SK-N-SH (cell line): ENCODE measurements at regions not wholly inside any gene's neighbourhood (a gene's known extent, or its start where the extent isn't known, plus 50 kb on each side); places are given as distances from the start of the nearest gene placed in this dataset.
A peak's percentile ranks its signal among the peaks of the same experiment; 100 is the strongest.

Source experiments
- CTCF ChIA-PET: fragments of 300-600, 350-600 bp; formaldehyde crosslinking; extraction: SDS; loops from one replicate; lab custom pipeline; 2021; lab: Yijun Ruan, JAX
- POLR2A ChIA-PET: fragments of 350-600 bp; sonication (Branson Sonifier 250); formaldehyde crosslinking; extraction: SDS; loops from one replicate; lab custom pipeline; 2020; ENCODE audit warnings: antibody characterized with exemption, inconsistent platforms; lab: Yijun Ruan, JAX
- DNase-seq: peaks from one replicate; pipeline ENCODE4 v3.0.0; 2012
- H2AFZ ChIP-seq: fragments of 200-600 bp; sonication (generic); 2 replicates; pipeline ENCODE4 v1.8.1; 2016; ENCODE audit warnings: antibody characterized with exemption, mild to moderate bottlenecking, low read depth
- H3F3A ChIP-seq: fragments of 200-600 bp; sonication (generic); replicated peaks from 2 replicates; pipeline ENCODE3; 2016; ENCODE audit warnings: antibody characterized with exemption, mild to moderate bottlenecking; ENCODE audit not compliant: insufficient read depth
- H3K27ac ChIP-seq, 2 experiments: fragments of 200-500 bp in 1 of 2; fragments of 200-600 bp in 1 of 2; sonication (Bioruptor generic) in 1 of 2; sonication (generic), shearing (Covaris generic) in 1 of 2; 2 replicates each; pipeline versions ENCODE4 v1.5.1 to v1.6.1; 2014 to 2016; ENCODE audit warnings: low read depth in 2 of 2, inconsistent platforms in 1 of 2, low read length in 1 of 2, mild to moderate bottlenecking in 1 of 2, mixed read lengths in 1 of 2
- H3K27me3 ChIP-seq: fragments of 200-600 bp; sonication (generic), shearing (Covaris generic); 2 replicates; pipeline ENCODE4 v1.6.1; 2016; ENCODE audit warnings: mixed run types; ENCODE audit not compliant: insufficient read depth
- H3K36me3 ChIP-seq, 2 experiments: fragments of 200-500 bp in 1 of 2; fragments of 200-600 bp in 1 of 2; sonication (Bioruptor generic) in 1 of 2; sonication (generic) in 1 of 2; replicated peaks in 1 of 2; 2 replicates each; pipeline versions ENCODE3 to v1.5.1; 2014 to 2016; ENCODE audit warnings: low read length in 1 of 2, mild to moderate bottlenecking in 1 of 2; ENCODE audit not compliant: insufficient read depth in 2 of 2, control insufficient read depth in 1 of 2
- H3K4me1 ChIP-seq, 2 experiments: fragments of 200-500 bp in 1 of 2; fragments of 200-600 bp in 1 of 2; sonication (Bioruptor generic) in 1 of 2; sonication (generic), shearing (Covaris generic) in 1 of 2; 2 replicates each; pipeline versions ENCODE4 v1.5.1 to v1.6.1; 2014 to 2016; ENCODE audit warnings: low read depth in 1 of 2, low read length in 1 of 2, mixed run types in 1 of 2; ENCODE audit not compliant: insufficient read depth in 2 of 2, control insufficient read depth in 1 of 2
- H3K4me2 ChIP-seq: fragments of 200-600 bp; sonication (generic), shearing (Covaris generic); 2 replicates; pipeline ENCODE4 v1.6.1; 2017; ENCODE audit warnings: mixed run types
- H3K4me3 ChIP-seq, 2 experiments: fragments of 200-500 bp in 1 of 2; fragments of 200-600 bp in 1 of 2; sonication (Bioruptor generic) in 1 of 2; sonication (generic), shearing (Covaris generic) in 1 of 2; 2 replicates each; pipeline versions ENCODE4 v1.5.1 to v1.8.1; 2014 to 2016; ENCODE audit warnings: low read depth in 2 of 2, inconsistent platforms in 1 of 2, low read length in 1 of 2, mild to moderate bottlenecking in 1 of 2, mixed read lengths in 1 of 2, moderate library complexity in 1 of 2
- H3K79me2 ChIP-seq: fragments of 200-600 bp; sonication (generic); 2 replicates; pipeline ENCODE4 v1.8.1; 2017; ENCODE audit warnings: mild to moderate bottlenecking; ENCODE audit not compliant: insufficient read depth
- H3K9ac ChIP-seq: fragments of 200-600 bp; sonication (generic); 2 replicates; pipeline ENCODE4 v1.6.1; 2017; ENCODE audit warnings: mixed run types
- H3K9me2 ChIP-seq: fragments of 200-600 bp; sonication (generic); 2 replicates; pipeline ENCODE4 v1.6.1; 2017; ENCODE audit warnings: mixed run types
- H3K9me3 ChIP-seq: fragments of 200-600 bp; sonication (generic); 2 replicates; pipeline ENCODE4 v1.6.1; 2017; ENCODE audit warnings: mixed run types, mild to moderate bottlenecking, moderate library complexity
- H4K20me1 ChIP-seq: fragments of 200-600 bp; sonication (generic); 2 replicates; pipeline ENCODE4 v1.6.1; 2017; ENCODE audit warnings: mild to moderate bottlenecking, mixed run types; ENCODE audit not compliant: insufficient read depth
- CTCF ChIP-seq: fragments of 200-600 bp; sonication (generic); IDR thresholded peaks from 2 replicates; pipeline ENCODE4 v1.6.1; 2017; ENCODE audit warnings: antibody characterized with exemption, mild to moderate bottlenecking, moderate library complexity
- ELF1 ChIP-seq: IDR thresholded peaks from 2 replicates; pipeline ENCODE4 v1.4.0; 2012
- EP300 ChIP-seq, 2 experiments: IDR thresholded peaks; 2 replicates each; pipeline versions ENCODE4 v1.4.0 to v1.6.1; 2012; ENCODE audit warnings: borderline replicate concordance in 1 of 2, low read depth in 1 of 2, low read length in 1 of 2
- FOSL2 ChIP-seq: IDR thresholded peaks from 2 replicates; pipeline ENCODE4 v1.4.0; 2012; ENCODE audit warnings: low read depth, mild to moderate bottlenecking, moderate library complexity, borderline replicate concordance
- GABPA ChIP-seq: IDR thresholded peaks from 2 replicates; pipeline ENCODE4 v1.4.0; 2012; ENCODE audit warnings: low read depth, mild to moderate bottlenecking
- JUND ChIP-seq: IDR thresholded peaks from 2 replicates; pipeline ENCODE4 v1.4.0; 2012
- NFIC ChIP-seq: IDR thresholded peaks from 2 replicates; pipeline ENCODE4 v1.4.0; 2012; ENCODE audit warnings: borderline replicate concordance
- NRF1 ChIP-seq: IDR thresholded peaks from 2 replicates; pipeline ENCODE4 v1.6.1; 2012; ENCODE audit warnings: low read depth, mild to moderate bottlenecking, low read length
- PBX3 ChIP-seq: IDR thresholded peaks from 2 replicates; pipeline ENCODE4; 2012
- POLR2AphosphoS5 ChIP-seq: IDR thresholded peaks from 2 replicates; pipeline ENCODE4 v1.6.1; 2012; ENCODE audit warnings: low read depth, low read length
- RCOR1 ChIP-seq: fragments of 150-350 bp; IDR thresholded peaks from 2 replicates; pipeline ENCODE4 v1.6.1; 2017; ENCODE audit warnings: antibody characterized with exemption, low read length
- SIN3A ChIP-seq: IDR thresholded peaks from 2 replicates; pipeline ENCODE4 v1.6.1; 2012; ENCODE audit warnings: low read depth, mild to moderate bottlenecking, low read length, moderate library complexity, borderline replicate concordance
- SMC3 ChIP-seq: IDR thresholded peaks from 2 replicates; pipeline ENCODE4 v1.6.1; 2012; ENCODE audit warnings: low read depth, low read length, improper control_type of control experiment
- USF2 ChIP-seq: fragments of 150-350 bp; IDR thresholded peaks from 2 replicates; pipeline ENCODE4 v1.6.1; 2017; ENCODE audit warnings: antibody characterized with exemption, low read length, low read depth, borderline replicate concordance
- YY1 ChIP-seq: IDR thresholded peaks from 2 replicates; pipeline ENCODE4 v1.4.0; 2012; ENCODE audit warnings: low read depth, mild to moderate bottlenecking
- ZBTB33 ChIP-seq: IDR thresholded peaks from 2 replicates; pipeline ENCODE4 v1.4.0; 2012; ENCODE audit warnings: low read depth, borderline replicate concordance
- WGBS: methylation state at CpG from one replicate; pipeline ENCODE4 v1.1.6; 2017; ENCODE audit warnings: low lambda C conversion rate; 5-methylcytosine and 5-hydroxymethylcytosine counted together

- H2AFZ ChIP-seq = peak overlapping the region; percentile 36; the same call in 1 of the 2 replicates
- H3K79me2 ChIP-seq = no peaks in the 10 kb centered on the region
- no peaks in the 10 kb centered on the region for H3K36me3 ChIP-seq
- H3K4me1 ChIP-seq = peaks cover 0 to 8% of the 10 kb centered on the region in 2 experiments; a peak in 1 of 4 replicates
- 88% methylated on average over 12 of the region's 13 CpGs for WGBS
- no peaks in the 10 kb centered on the region for H3K9me2 ChIP-seq
- H3K4me2 ChIP-seq = no peak overlapping the region
- no peaks in the 10 kb centered on the region for H3K27me3 ChIP-seq
- TF ChIP-seq JUND (no peak), NRF1 (no peak), POLR2AphosphoS5 (no peak), ZBTB33 (no peak), SMC3 (no peak), PBX3 (no peak), SIN3A (no peak), YY1 (no peak), USF2 (no peak), NFIC (no peak), RCOR1 (no peak), GABPA (no peak), ELF1 (no peak), EP300 (IDR thresholded peaks at IDR 0.05; ENCODE audit: borderline replicate concordance in 1 of 2, low read depth in 1 of 2, low read length in 1 of 2) (no peak), CTCF (no peak), FOSL2 (no peak)
- no peak overlapping the region for H3K4me3 ChIP-seq
- CTCF ChIA-PET = interaction anchor here (1.0 kb wide), 1 partner anchor 314 kb away, joined by 3 read pairs; no protein-coding TSS in a partner anchor
- no peak for DNase-seq
- H3F3A ChIP-seq = peaks cover 18% of the 10 kb centered on the region
- no peak overlapping the region for H3K27ac ChIP-seq
- POLR2A ChIA-PET = no interaction called here
- peaks cover 10% of the 10 kb centered on the region; the same call in 1 of the 2 replicates for H3K9me3 ChIP-seq
- no peaks in the 10 kb centered on the region for H4K20me1 ChIP-seq
- no peak overlapping the region for H3K9ac ChIP-seq
Observed at GRCh38 chr4:17010426-17011087, 112.1 kb upstream of the LDB2 start.
